Adipose tissue (tissue), 3 donors: ENCODE measurements at regions not wholly inside any gene's neighbourhood (a gene's known extent, or its start where the extent isn't known, plus 50 kb on each side); places are given as distances from the start of the nearest gene placed in this dataset.

Experiments used
- H3K27ac ChIP-seq: one replicate; pipeline ENCODE4 v1.5.1; 2013; ENCODE audit warnings: low read depth, low read length
- WGBS, 3 donors: extraction: QIAGEN DNeasy Blood & Tissue Kit; methylation state at CpG; one replicate each; pipeline ENCODE4 v1.1.7; 2013; 5-methylcytosine and 5-hydroxymethylcytosine counted together
- donor health status: healthy with polysubstance abuse.
- donor health status: Bipolar disorder and iron deficiency.
- donor health status: healthy.

DNA sequence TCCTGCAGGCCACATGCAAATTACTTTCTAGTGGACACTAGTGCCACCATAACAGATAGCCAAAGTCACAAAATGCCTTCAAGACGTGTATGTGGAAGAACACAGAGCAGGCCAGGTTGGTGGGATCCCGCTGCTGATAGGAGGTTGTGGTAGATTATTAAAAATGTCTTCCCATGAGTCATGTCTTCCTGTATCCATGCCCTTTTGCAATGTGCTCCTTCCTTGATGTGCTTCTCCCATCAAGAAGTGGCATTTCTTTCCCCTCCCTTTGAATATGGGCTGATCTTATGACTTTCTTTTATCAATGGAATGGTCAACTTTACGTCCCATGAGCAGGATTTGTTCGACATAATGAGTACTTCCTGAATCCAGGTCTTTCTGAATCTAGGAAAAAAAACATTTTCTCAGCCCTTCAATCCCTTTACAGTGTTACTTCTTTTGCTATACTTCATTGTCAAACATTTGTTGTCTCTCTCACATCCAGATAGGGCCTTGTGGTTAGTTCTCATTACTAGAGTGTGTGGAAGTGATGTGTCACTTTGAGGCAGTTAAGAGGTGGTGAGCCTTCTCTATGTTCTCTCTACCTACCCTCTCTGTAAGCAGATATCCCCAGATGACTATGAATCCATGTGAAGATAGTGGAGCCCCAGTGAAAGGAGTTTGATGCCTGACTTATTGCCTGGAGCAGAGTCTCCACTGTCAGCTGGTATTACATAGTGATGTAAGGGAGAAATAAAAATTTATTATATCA, 519.2 kb upstream of the DIPK2B start:
- no peak overlapping the region for H3K27ac ChIP-seq
- 76 to 92% (median 92%) methylated on average over 4 of the region's 4 CpGs for WGBS, 3 donors

DNA sequence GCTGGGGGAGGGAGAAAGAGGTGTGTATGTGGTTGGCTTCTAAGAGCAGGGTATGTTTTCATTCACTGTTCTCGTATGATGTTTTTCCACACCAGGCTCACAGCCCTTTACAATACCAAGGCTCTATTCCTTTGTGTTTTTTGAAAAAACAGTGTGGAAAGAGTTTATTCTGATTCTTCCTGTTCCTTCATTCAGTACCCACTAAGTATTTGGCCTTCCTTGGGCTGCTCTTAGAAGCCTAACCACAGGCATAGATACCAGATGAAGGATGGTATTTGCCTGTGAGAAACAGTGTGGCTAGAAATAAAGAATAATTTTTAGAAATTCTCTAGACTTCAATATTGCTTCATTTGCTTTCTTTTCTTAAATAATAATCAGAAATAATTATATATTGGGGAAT, 518.0 kb upstream of the DIPK2B start:
- 88 to 97% (median 90%) methylated on average over 1 of the region's 1 CpG for WGBS, 3 donors

GRCh38 chrX:45716750-45717149, 516.1 kb upstream of the DIPK2B start:
- 37 to 76% (median 43%) methylated on average over 3 of the region's 3 CpGs for WGBS, 3 donors
- no peak overlapping the region for H3K27ac ChIP-seq

More for the DNA sequence above, 518.0 kb upstream of the DIPK2B start:
- no peak overlapping the region for H3K27ac ChIP-seq

DNA sequence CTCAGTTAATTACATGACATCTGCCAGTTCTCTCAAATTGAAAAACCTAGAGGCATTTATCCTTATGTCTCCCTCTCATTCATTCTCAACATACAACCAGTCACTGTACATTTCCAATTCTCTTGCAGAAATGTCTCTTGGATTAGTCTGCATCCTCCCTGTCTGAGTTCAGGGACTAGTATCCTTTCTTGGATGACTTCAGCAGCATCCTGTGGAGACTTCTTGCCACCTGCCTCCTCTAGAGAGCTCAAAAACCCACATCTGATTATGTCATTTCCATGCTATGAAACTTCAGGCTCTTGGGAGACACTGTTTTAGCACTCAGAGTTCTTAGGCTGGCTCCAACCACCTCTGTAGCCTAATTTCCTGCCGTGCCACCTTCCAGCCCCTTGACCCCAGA, 515.1 kb upstream of the DIPK2B start:
- 56 to 86% (median 64%) methylated on average over 1 of the region's 1 CpG for WGBS, 3 donors
- no peak overlapping the region for H3K27ac ChIP-seq

- no peak overlapping the region for H3K27ac ChIP-seq
- 37 to 80% (median 47%) methylated on average over 3 of the region's 3 CpGs for WGBS, 3 donors
Measured at GRCh38 chrX:45714866-45715265, 514.2 kb upstream of the DIPK2B start.

- no peak overlapping the region for H3K27ac ChIP-seq
- WGBS, 3 donors, result 62 to 94% (median 86%) methylated on average over 1 of the region's 1 CpG
Measured at GRCh38 chrX:45712067-45712466, 511.4 kb upstream of the DIPK2B start.

GRCh38 chrX:45711231-45711630, 510.6 kb upstream of the DIPK2B start:
- H3K27ac ChIP-seq, result no peak overlapping the region
- 58 to 89% (median 65%) methylated on average over 5 of the region's 5 CpGs for WGBS, 3 donors

GRCh38 chrX:45710081-45710801, 509.6 kb upstream of the DIPK2B start:
- WGBS, 3 donors, result 39 to 74% (median 56%) methylated on average over 2 of the region's 2 CpGs
- H3K27ac ChIP-seq, result no peak overlapping the region

- 76 to 96% (median 95%) methylated on average over 1 of the region's 1 CpG for WGBS, 3 donors
- H3K27ac ChIP-seq, result no peak overlapping the region
Measured at GRCh38 chrX:45709381-45709780, 508.7 kb upstream of the DIPK2B start.

GRCh38 chrX:45699158-45699557, 498.5 kb upstream of the DIPK2B start:
- no peak overlapping the region for H3K27ac ChIP-seq
- WGBS, 3 donors, result 69 to 88% (median 70%) methylated on average over 3 of the region's 3 CpGs

- no peak overlapping the region for H3K27ac ChIP-seq
- WGBS, 3 donors, result 39 to 83% (median 40%) methylated on average over 7 of the region's 7 CpGs
Measured at GRCh38 chrX:45697591-45697990, 496.9 kb upstream of the DIPK2B start.

GRCh38 chrX:45696736-45697135, 496.1 kb upstream of the DIPK2B start:
- H3K27ac ChIP-seq, result no peak overlapping the region
- WGBS, 3 donors, result 65 to 85% (median 75%) methylated on average over 2 of the region's 2 CpGs

GRCh38 chrX:45689971-45690370, 489.3 kb upstream of the DIPK2B start:
- no peak overlapping the region for H3K27ac ChIP-seq
- WGBS, 3 donors, result 63 to 79% (median 71%) methylated on average over 1 of the region's 1 CpG

DNA sequence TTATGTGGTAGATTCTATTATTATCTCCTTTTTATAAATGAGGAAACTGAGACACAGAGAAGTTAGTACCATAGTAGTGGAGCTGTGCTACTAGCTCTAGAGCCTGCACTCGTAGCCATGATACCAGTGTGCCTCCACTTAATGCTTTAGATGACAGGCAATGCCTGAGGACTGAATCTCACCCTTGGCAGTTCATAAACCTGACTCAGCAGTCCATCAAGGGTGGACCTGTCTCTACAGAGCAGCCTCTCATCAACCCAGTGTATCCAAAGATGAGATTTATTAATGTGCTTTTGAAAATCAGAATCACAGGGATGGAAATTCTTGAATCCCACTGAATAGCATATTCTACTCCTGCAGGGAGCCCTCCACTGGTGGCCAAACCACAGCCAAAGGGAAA, 483.2 kb upstream of the DIPK2B start:
- WGBS, 3 donors, result 54 to 86% (median 59%) methylated on average over 1 of the region's 1 CpG
- H3K27ac ChIP-seq, result no peak overlapping the region

DNA sequence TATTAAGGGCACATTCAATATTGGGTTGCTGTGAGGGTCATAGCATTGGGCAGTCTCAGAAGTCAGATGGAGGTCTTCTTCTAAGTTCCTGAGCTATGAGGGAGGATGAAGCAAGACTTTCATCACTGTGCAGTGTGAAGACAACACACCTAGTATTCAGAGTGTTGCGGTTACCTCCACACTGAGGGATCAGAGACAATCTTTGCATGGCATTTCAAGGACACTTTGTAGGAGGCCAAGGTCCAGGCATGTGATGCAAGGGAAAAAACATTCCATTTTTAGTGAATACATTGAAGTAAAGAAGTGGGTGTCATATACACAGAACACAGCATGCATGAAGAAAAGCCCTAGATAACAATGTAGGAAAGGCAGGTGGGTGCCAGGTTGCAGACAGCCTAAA, 481.2 kb upstream of the DIPK2B start:
- H3K27ac ChIP-seq, result no peak overlapping the region
- 83 to 100% (median 96%) methylated on average over 1 of the region's 1 CpG for WGBS, 3 donors

DNA sequence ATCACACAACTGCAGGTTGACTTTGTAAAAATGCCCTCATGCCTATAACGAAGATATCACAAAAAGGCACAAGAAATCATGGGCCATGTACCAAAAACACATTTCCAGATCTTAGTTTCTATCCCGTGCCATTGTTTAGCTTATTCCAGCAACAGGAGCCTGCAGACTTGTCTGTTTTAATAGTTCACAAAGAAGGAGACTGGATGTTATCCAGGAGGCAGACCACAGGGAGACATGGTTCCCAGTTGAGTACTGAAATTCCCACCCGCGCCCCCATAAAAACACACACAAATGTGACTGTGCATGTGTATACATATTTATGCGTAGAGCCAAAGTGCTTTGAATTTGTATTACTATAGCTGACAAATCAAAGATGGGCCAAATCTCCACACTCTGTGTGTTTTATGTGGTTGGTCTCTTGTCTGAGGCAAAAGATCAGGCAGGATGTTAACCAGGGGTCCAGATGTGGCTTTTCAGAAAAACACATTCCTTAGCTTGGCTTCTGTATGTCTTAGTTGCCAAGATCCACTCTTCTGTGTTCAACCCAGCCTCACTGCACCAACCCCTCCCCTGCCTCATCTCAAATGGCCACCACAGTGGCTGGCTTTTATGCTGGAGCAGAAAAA, 469.2 kb upstream of the DIPK2B start:
- no peak overlapping the region for H3K27ac ChIP-seq
- WGBS, 3 donors, result 78 to 92% (median 89%) methylated on average over 5 of the region's 5 CpGs

GRCh38 chrX:45668686-45669443, 468.2 kb upstream of the DIPK2B start:
- H3K27ac ChIP-seq, result no peak overlapping the region
- 63 to 82% (median 80%) methylated on average over 5 to 6 of the region's 6 CpGs for WGBS, 3 donors

DNA sequence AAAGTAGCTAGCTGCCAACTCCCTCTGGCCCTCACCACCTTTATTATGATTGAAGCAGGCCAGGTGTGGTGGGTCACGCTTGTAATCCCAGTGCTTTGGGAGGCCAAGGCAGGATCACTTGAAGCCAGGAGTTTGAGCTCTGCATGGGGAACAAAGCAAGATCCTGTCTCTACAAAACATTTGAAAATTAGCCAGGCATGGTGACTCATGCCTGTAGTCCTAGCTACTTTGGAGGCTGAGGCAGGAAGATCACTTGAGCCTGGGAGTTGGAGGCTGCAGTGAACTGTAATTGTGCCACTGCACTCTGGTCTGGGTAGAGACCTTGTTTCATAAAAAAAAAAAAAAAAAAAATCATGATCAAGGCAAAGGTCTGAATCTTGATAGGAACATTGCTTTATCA, 467.0 kb upstream of the DIPK2B start:
- WGBS, 3 donors, result 78 to 95% (median 92%) methylated on average over 1 of the region's 1 CpG
- no peak overlapping the region for H3K27ac ChIP-seq
